ENCODE measurements at regions not wholly inside any gene's neighbourhood (a gene's known extent, or its start where the extent isn't known, plus 50 kb on each side); places are given as distances from the start of the nearest gene placed in this dataset.
"Not testable (repeated sequence)": the region's sequence is repeated elsewhere in the genome, so short reads cannot be mapped to it uniquely, and the experiment has no call there.

GRCh38 chr13:42485272-42485671, 88.7 kb upstream of the TNFSF11 start:
- DNase-seq = no peak

GRCh38 chr13:42486711-42487198, 87.2 kb upstream of the TNFSF11 start:
- no peak for DNase-seq

- no peak for DNase-seq
Observed at GRCh38 chr13:42487221-42487620, 86.7 kb upstream of the TNFSF11 start.

DNA sequence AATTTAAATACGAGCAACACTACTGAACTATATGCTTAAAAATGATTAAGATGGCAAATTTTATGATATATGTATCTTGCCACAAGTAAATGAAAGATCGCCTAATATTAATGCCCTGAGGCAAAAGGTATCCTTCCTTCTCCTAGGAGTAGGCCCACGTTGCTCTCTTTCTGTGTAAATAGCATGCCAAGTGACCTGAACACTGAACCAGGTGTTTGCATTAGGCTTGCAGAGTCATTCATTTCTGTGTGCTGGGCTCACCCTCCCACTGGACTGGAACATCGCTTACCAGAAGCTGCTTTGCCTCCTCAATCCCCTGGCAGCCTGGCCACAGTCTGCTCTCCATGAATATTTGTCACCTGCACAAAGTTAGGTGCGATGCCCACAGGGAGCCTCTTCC, 83.3 kb upstream of the TNFSF11 start:
- no peak for DNase-seq

DNA sequence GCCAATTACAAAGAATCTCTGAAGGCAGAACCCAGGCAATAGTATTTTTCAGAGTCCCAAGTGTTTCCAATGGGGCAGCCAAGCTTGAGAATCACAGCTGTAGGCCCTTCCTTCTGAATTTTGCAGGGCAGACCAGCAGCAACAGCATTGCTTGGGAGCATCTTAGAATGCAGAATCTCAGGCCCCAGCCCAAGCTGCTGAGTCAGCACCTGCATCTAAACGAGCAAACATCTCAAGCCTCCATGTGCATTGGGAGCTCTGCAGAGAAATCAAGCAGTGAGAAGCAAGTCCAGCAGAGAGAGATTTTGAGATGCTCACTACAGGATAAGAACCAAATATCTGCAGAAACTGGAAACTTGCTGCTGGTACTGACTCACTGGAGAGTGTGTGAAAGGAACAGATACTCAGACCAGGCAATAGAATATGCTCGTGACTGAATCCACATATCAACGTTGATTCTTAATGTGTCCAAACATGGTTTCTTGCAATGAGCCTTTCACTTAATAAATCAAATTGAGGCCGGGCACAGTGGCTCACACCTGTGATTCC, 81.5 kb upstream of the TNFSF11 start:
- no peak for DNase-seq

DNA sequence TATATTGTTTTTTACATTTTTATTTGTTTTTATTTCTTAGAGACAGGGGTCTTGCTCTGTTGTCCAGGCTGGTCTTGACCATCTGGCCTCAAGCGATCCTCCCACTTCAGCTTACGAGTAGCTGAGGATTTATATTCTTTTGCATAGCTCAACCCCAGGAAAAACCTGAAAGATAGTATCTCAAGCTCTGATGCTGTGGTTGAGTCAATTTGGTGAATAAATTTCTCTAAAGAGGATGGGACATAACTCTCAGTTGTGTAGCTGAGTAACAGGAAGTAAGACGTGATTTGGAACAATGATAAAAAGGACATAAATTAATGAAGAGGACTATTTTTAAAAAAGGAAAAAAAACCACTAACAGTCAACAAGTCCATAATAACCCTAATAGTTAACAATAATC, 79.8 kb upstream of the TNFSF11 start:
- no peak for DNase-seq

DNA sequence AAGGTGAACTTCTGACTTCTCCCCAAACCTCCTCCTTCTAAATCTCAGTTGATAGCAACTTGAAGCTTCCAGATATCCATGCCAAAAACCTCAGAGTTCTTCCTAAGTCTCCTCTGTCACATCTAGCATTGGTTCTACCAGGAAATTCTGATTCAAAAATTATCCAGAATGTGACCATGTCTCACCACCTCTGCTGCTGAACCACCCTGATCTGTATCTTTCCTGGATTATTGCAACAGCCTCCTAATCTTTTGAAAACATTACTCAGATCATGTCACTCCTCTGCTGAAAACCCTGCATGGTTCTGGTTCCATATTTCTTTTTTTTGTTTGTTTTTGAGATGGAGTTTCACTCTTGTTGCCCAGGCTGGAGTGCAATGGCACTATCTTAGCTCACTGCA, 78.7 kb upstream of the TNFSF11 start:
- DNase-seq = no peak

- DNase-seq = no peak
Observed at GRCh38 chr13:42495751-42496150, 78.2 kb upstream of the TNFSF11 start.

- not testable (repeated sequence) for DNase-seq
Observed at GRCh38 chr13:42496926-42497554, 76.9 kb upstream of the TNFSF11 start.

DNA sequence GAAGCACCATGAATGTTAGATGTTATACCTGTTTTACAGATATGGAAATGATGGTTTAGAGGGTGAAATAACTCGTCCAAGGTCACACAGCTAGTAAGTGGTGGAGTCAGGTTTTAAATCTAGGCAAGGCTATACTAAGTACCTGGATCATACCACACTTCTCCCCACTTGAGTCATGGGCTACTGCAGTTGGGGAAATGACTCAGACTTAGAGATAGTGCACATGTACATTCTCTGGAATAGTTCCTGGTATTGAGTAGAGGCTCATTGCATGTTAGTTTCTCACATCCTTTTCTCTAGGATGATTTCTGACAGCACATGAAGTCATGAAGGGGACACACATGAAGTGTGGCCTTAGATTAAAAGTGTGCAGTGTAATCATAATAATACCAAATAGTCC, 76.2 kb upstream of the TNFSF11 start:
- DNase-seq = peak in 1 of 2 experiments; percentile 31

DNA sequence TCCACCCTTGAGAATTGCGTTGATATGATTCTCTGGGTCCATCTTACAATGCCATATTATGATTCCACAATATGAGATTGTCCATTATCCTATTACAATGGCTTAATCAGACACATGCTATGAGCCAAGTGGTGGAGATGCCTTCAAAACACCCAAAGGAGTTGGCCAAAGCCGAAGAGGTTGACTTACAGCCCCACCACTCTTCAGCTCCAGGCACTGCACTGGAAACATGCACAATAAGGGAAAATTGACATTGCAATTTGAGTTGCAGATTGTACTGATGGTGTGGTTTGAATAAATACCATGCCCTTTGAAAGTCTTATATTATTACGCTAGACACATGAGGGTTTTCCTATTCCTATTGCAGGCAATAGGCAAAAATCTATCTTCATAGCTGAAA, 75.4 kb upstream of the TNFSF11 start:
- no peak for DNase-seq

All from stimulated activated CD4-positive, alpha-beta T cell treated with anti-CD3 and anti-CD28 coated beads, Interleukin-4, amount 100 ng/mL, for 4 hours (primary cell).